ENCODE measurements at regions not wholly inside any gene's neighbourhood (a gene's known extent, or its start where the extent isn't known, plus 50 kb on each side); places are given as distances from the start of the nearest gene placed in this dataset.

DNA sequence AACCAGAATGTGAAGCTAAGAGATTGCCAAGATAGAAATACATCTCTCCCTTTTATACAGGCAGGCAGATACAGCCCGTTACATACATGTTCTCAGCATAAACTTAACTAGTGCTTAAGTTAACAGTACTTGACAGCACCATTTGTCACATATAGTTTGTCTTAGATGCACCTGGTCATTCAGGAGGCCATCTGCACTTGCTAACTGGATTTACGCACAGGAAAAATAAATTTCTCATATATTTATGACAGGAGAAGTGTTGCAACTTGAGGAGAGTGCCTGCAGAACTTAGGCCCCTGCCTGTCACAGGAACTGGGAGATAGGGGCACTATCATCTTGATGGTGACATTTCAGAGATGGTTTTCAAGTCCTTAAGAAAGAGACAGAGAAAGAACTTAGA lies 1462.1 kb upstream of the CDH9 start:
- no peak overlapping the region for H2AFZ ChIP-seq (ENCODE audit: low read depth)
- H3K9me2 ChIP-seq = no peaks in the 10 kb centered on the region
- WGBS (ENCODE audit: low lambda C conversion rate) = 23% methylated on average over 2 of the region's 2 CpGs
- no peaks in the 10 kb centered on the region for H3K79me2 ChIP-seq (ENCODE audit: insufficient read depth)
- TF ChIP-seq, protein P1, sequence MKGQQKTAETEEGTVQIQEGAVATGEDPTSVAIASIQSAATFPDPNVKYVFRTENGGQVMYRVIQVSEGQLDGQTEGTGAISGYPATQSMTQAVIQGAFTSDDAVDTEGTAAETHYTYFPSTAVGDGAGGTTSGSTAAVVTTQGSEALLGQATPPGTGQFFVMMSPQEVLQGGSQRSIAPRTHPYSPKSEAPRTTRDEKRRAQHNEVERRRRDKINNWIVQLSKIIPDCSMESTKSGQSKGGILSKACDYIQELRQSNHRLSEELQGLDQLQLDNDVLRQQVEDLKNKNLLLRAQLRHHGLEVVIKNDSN (IDR thresholded peaks at IDR 0.05; ENCODE audit: borderline replicate concordance, low read depth) = no peak
- TF ChIP-seq FOSL2 (IDR thresholded peaks at IDR 0.05; ENCODE audit: borderline replicate concordance, low read depth) (no peak), TAF1 (IDR thresholded peaks at IDR 0.05; ENCODE audit: borderline replicate concordance, low read depth, low read length) (no peak), POLR2AphosphoS5 (IDR thresholded peaks at IDR 0.05; ENCODE audit: low read depth, low read length) (no peak), EP300 (IDR thresholded peaks at IDR 0.05; ENCODE audit: borderline replicate concordance in 1 of 2, low read depth in 1 of 2, low read length in 1 of 2) (no peak), TCF12 (IDR thresholded peaks at IDR 0.05) (no peak), RFX5 (IDR thresholded peaks at IDR 0.05; ENCODE audit: low read length) (no peak), EZH2phosphoT487 (IDR thresholded peaks at IDR 0.05; ENCODE audit: borderline replicate concordance, low read depth) (no peak), RCOR1 (IDR thresholded peaks at IDR 0.05; ENCODE audit: low read length) (no peak), FOXM1 (IDR thresholded peaks at IDR 0.05; ENCODE audit: low read depth) (no peak), RXRA (IDR thresholded peaks at IDR 0.05; ENCODE audit: borderline replicate concordance, low read depth) (no peak), SMC3 (IDR thresholded peaks at IDR 0.05; ENCODE audit: low read depth, low read length) (no peak)
- TF ChIP-seq, protein P2, sequence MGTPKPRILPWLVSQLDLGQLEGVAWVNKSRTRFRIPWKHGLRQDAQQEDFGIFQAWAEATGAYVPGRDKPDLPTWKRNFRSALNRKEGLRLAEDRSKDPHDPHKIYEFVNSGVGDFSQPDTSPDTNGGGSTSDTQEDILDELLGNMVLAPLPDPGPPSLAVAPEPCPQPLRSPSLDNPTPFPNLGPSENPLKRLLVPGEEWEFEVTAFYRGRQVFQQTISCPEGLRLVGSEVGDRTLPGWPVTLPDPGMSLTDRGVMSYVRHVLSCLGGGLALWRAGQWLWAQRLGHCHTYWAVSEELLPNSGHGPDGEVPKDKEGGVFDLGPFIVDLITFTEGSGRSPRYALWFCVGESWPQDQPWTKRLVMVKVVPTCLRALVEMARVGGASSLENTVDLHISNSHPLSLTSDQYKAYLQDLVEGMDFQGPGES (IDR thresholded peaks at IDR 0.05; ENCODE audit: low read depth, low read length) = no peak
- TF ChIP-seq, protein P3, sequence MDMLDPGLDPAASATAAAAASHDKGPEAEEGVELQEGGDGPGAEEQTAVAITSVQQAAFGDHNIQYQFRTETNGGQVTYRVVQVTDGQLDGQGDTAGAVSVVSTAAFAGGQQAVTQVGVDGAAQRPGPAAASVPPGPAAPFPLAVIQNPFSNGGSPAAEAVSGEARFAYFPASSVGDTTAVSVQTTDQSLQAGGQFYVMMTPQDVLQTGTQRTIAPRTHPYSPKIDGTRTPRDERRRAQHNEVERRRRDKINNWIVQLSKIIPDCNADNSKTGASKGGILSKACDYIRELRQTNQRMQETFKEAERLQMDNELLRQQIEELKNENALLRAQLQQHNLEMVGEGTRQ (IDR thresholded peaks at IDR 0.05; ENCODE audit: borderline replicate concordance, low read depth, low read length) = no peak
- TF ChIP-seq, protein P4, sequence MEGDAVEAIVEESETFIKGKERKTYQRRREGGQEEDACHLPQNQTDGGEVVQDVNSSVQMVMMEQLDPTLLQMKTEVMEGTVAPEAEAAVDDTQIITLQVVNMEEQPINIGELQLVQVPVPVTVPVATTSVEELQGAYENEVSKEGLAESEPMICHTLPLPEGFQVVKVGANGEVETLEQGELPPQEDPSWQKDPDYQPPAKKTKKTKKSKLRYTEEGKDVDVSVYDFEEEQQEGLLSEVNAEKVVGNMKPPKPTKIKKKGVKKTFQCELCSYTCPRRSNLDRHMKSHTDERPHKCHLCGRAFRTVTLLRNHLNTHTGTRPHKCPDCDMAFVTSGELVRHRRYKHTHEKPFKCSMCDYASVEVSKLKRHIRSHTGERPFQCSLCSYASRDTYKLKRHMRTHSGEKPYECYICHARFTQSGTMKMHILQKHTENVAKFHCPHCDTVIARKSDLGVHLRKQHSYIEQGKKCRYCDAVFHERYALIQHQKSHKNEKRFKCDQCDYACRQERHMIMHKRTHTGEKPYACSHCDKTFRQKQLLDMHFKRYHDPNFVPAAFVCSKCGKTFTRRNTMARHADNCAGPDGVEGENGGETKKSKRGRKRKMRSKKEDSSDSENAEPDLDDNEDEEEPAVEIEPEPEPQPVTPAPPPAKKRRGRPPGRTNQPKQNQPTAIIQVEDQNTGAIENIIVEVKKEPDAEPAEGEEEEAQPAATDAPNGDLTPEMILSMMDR (IDR thresholded peaks at IDR 0.05) = no peak
- TF ChIP-seq, protein P5, sequence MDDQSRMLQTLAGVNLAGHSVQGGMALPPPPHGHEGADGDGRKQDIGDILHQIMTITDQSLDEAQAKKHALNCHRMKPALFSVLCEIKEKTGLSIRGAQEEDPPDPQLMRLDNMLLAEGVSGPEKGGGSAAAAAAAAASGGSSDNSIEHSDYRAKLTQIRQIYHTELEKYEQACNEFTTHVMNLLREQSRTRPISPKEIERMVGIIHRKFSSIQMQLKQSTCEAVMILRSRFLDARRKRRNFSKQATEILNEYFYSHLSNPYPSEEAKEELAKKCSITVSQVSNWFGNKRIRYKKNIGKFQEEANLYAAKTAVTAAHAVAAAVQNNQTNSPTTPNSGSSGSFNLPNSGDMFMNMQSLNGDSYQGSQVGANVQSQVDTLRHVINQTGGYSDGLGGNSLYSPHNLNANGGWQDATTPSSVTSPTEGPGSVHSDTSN (IDR thresholded peaks at IDR 0.05) = no peak
- CTCF ChIA-PET = no interaction called here
- no peak overlapping the region for H3K4me2 ChIP-seq
- no peak overlapping the region for H3K9ac ChIP-seq
- no peaks in the 10 kb centered on the region for H3K9me3 ChIP-seq
- H3K4me1 ChIP-seq (ENCODE audit: control insufficient read depth in 1 of 2, insufficient read depth in 2 of 2, low read depth in 1 of 2, low read length in 1 of 2) = no peaks in the 10 kb centered on the region
- no peak overlapping the region for H3K27ac ChIP-seq (ENCODE audit: low read depth in 2 of 2, low read length in 1 of 2)
- POLR2A ChIA-PET = no interaction called here
- no peaks in the 10 kb centered on the region for H3F3A ChIP-seq (replicated peaks; ENCODE audit: insufficient read depth)
- no peaks in the 10 kb centered on the region for H3K36me3 ChIP-seq (replicated peaks in 1 of 2; ENCODE audit: control insufficient read depth in 1 of 2, insufficient read depth in 2 of 2, low read length in 1 of 2)
- no peak for DNase-seq
- H4K20me1 ChIP-seq (ENCODE audit: insufficient read depth) = no peaks in the 10 kb centered on the region
- no peaks in the 10 kb centered on the region for H3K27me3 ChIP-seq (ENCODE audit: insufficient read depth)
- H3K4me3 ChIP-seq (ENCODE audit: low read depth in 2 of 2, low read length in 1 of 2) = no peak overlapping the region

Measured in SK-N-SH (cell line).